GM21447 (cell line): ENCODE measurements at regions not wholly inside any gene's neighbourhood (a gene's known extent, or its start where the extent isn't known, plus 50 kb on each side); places are given as distances from the start of the nearest gene placed in this dataset.
A peak's percentile ranks its signal among the peaks of the same experiment; 100 is the strongest.
"Not testable (repeated sequence)": the region's sequence is repeated elsewhere in the genome, so short reads cannot be mapped to it uniquely, and the experiment has no call there.

Source experiments
- ATAC-seq: cut with Tn5 transposase; IDR thresholded peaks from one replicate; pipeline ENCODE4 v1.9.1; 2021; ENCODE audit not compliant: unreplicated experiment

DNA sequence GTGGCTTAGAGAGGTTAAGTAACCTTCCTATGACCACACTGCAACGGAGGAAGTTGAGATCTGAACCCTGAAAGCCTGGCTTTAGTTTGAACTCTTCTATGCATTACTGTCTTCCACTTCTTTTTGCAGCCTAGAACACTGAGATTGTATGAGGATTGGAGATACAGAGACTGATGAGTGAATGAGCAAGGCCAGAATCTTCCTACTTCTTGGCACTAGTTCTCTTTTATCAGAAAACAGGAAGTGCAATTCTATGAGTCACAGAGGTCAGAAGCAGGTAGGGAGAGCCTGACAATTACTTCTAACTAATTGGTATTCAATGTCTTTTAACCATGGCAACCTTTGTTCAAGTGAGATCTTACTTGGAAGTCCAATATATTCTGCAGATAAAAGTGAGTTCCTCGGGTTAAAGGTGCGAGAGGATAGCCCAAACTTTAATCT, 219.0 kb downstream of the SHQ1 start:
- ATAC-seq: peak; percentile 63

DNA sequence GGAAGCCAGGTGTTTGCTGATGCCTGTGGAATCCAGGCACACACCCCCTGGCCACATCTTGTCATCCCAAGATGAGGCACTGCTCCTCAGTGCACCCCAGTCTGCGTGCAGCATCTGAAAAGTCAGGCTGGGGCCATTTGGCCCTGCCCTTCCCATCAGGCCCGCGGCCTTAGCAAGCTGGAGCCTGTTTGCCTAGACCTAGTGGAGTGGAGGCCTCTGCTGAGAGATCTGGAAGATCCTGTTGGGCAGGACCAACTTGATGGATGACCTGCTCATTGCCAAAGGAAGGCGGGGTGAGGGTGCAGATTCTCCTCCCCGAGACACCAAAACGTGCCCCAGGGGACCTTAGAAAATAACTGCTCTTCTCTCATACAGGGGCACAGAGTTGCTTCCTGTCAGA, 220.2 kb downstream of the SHQ1 start:
- ATAC-seq: no peak

DNA sequence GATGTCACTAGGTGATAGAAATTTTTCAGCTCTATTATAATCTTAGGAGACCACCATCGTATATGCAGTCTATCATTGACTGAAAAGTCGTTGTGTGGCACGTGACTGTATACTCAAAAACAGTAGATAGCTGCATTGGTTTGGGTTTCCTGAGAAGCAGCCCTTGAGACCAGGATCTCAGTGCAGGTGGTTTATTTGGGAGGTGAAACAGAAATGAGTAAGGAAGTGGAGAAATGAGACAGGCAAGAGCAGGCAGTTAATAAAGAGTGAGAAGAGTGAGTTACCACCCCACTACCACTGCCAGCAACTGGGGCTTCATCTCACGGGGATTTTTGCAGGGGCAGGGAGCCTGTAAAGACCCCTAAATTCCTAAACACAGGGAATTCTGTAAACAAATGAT, 221.0 kb downstream of the SHQ1 start:
- no peak for ATAC-seq

DNA sequence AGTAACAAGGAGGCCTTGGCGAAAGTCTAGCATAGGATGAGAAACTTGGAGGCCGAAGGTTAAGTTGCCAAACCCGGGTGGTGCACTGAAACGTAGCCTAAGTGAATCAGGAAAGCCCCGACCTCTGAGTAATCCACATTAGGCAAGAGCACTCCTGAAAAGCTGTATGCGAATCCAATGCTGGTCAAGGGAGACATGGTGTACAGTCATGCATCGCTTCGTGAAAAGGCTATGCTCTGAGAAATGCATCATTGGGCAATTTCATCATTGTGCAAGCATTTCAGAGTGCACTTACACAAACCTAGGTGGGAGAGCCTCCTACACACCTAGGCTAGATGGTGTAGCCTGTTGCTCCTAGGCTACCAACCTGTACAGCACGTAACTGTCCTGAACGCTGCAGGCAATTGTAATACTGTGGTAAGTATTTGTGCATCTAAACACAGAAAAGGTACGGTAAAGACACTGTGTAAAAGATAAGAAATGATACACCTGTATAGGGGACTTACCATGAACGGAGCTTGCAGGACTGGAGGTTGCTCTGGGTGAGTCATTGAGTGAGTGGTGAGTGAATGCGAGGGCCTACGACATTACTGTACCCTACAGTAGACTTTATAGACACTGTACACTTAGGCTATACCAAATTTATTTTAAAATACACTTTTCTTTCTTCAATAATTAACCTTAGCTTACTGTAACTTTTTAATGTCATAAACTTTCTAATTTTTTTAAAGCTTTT, 222.5 kb downstream of the SHQ1 start:
- no peak for ATAC-seq

DNA sequence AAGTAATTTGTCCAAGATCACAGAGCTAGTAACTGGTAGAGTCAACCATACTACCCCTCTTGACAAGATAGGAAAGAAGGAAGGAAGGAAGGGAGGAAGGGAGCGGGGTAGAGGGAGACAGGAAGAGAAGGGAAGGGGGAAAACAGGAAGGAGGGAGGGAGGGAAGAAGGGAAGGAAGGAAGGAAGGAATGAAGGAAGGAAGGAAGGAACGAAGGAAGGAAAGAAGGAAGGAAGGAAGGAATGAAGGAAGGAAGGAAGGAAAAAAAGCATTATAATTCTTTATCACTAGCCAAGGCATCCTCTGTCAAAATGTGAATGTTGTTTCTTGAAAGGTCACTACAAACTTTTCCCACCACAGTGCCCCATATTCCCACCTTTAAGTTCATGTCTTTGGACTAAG, 223.6 kb downstream of the SHQ1 start:
- ATAC-seq: no peak

DNA sequence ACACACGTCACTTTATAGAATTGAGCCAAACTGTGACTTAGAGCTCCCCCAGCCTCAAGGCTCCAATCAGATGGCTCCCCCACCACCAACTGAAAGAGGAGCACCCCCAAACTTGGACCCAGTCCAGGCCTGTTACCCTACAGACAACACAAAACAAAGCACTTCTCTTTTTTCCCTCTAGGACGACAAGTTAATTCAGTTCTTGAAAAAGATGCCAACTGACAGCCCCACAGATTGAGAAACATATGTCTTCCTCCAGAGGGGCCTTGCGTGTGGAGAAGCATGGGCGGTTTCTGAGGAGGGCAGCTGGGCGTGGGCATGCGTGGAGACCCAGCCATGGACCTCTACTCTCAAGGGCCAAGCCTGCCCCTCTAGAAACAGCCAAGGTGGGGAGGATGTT, 229.5 kb downstream of the SHQ1 start:
- ATAC-seq: no peak

DNA sequence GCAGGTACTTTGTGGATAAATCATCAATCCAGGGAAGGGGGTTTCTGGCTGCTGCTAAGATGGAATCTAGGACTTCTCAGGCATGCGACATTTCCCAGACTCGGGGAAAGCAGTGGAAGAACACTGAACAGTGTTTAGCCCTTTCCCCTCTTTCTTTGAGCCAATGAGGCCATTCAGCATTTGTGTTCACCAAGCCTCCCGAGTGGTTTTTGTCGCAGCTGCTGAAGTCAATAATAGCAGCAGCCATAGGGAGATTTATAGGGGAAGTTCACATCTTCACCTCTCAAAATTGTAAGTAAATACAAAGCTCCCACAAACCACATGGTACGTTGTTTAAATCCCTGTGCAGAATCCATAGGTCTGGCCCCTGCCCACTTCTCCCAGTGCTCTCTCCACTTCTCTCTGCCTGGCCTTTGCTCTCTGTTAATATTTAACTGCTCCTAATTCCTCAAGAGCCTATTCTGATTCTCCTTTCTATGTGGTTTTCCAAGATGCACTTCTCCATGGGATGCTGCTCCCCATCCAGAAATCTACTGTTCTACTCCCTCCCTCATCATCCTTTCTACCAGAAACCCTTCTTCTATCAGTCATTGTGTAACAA, 230.7 kb downstream of the SHQ1 start:
- no peak for ATAC-seq

DNA sequence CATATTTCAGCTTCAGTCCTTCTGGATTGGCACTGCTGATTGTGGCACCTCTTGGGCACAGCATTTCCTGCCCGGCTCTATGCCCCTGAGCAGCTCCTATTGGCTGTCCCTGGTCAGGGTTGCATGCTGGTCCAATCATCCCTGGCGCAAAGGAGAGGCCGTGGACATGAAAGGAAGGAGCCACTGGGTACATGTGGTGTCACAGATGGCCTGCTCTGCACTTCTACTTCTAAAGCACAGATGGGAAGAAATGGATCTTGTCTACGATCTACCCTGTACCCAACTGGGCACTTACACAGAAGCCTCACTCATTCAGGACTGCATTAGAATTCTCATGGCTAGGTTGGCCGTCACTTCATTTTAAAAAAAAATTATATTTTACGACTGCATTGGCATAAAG, 232.5 kb downstream of the SHQ1 start:
- ATAC-seq: no peak

DNA sequence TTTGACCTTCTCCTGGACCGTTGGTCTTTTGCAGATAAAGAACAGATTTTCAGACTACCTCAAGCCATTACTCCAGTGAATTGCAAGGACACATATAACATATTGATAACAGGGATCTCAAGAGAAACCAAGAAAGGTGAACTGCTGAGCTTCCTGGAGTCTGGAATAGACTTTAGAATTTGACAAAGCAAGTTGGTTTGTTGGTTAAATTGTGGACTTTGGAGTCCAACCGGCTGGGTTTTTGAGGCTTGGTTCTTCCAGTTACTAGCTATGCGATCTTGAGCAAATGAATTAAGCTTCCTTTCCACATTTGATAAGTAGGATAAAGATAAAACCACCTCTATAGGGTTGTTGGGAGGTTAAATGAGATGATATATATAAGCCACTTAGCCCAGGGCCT, 233.1 kb downstream of the SHQ1 start:
- no peak for ATAC-seq

DNA sequence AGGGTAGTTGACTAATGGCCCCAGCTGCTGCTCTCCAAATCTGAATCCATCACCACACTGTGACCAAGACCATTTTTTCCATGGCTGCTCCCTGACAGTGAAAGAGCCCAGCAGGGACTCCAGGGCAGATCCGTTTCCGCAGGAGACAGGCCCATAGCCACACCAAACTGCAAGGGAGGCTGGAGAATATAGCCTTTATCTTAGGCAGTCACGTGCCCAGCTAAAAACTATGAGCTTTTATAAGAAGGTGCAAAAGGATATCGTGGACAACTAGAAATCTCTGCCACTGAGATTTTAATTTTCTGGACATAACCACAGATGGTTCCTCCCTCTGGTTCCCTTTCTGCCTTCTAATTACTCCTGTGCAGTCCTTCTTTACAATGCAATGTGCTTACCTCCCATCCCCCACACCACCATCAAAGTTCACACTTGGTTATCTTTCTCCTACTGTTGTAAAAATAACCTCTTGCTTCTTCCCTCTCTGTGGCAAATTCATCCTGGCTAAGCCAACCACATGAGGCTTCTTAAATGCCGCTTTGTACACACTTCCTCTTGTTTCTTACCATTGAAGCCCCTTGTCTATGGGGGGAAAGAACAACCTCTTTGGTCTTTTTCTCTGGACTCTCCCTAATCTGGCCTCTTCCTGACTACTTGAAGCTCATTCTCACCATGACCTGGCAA, 233.7 kb downstream of the SHQ1 start:
- ATAC-seq: no peak

DNA sequence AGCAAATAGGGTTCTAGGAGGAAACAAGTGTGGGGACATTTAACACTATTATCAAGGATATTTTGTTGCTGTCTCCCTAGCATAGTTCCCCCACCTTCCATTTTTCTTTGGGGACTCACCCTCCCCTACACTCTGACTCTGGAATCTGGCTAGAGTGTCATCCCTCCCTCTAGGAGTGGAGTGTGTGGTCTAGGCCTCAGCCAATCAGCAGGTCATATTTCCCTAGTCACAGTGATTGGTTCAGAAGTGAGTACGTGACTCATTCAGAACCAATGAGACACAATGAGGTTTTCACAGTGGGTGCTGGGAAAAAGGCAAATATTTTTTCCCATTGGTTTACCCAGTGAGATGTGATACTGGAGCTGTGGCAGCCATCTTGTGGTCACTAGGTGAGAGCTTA, 234.4 kb downstream of the SHQ1 start:
- no peak for ATAC-seq

DNA sequence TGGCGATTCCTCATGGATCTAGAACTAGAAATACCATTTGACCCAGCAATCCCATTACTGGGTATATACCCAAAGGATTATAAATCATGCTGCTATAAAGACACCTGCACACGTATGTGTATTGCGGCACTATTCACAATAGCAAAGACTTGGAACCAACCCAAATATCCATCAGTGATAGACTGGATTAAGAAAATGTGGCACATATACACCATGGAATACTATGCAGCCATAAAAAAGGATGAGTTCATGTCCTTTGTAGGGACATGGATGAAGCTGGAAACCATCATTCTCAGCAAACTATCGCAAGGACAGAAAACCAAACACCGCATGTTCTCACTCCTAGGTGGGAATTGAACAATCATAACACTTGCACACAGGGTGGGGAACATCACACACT, 239.1 kb downstream of the SHQ1 start:
- ATAC-seq: not testable (repeated sequence)

DNA sequence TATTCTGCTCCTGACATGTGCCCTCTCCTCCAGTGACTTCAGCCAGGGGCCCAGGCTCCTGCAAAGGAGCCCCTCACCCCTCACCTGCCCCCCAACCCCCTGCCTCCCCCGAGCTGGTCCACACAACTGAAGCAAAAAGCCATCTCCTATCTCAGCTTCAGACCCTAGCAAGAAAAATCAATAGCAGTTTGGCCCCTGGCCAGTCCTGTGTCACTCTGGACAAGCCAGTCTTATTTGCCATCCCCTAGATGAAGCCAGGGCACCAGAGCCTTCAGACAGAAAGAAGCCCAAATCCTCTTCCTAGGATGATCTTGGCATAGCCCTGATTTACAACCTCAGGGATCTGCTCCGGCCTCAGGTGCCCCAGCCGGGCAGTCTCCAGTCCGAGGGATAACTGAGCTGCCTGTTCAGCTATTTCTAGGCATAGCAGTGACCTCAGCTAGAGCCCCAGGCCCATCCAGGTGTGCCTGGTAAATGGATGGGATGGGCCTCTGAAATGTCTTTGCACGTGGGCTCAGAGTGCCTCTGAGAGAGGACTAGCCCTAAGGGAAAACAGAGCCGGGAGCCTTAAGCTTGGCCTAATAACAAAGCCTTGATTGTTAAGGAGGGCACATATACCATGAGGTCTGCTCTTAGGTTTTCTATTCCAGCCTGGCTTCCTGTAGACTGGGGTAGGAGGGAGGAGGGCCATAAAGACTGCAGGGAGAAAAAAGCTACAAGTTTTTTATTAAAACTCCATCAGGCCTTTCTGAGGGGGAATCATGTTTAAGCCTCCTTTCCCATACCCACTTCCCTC, 242.0 kb downstream of the SHQ1 start:
- no peak for ATAC-seq

DNA sequence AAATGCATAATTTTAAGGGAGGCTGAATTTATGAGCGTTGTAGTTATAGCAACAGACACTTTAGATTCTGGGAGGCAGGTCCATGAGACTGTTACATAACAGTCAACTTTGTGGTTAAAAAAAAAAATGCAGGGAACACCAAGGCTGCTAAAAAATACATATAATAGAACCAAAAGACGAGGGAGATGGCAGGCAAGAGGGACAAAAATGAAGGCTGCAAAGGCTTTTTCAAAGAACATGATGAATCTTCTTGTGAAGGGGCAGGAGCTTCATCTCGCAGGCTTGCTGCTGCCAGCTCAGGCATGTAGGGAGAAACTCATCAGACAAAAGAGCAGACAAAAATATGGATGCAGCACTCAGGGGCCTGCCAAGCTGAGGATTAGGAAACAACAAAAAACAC, 243.9 kb downstream of the SHQ1 start:
- ATAC-seq: no peak

DNA sequence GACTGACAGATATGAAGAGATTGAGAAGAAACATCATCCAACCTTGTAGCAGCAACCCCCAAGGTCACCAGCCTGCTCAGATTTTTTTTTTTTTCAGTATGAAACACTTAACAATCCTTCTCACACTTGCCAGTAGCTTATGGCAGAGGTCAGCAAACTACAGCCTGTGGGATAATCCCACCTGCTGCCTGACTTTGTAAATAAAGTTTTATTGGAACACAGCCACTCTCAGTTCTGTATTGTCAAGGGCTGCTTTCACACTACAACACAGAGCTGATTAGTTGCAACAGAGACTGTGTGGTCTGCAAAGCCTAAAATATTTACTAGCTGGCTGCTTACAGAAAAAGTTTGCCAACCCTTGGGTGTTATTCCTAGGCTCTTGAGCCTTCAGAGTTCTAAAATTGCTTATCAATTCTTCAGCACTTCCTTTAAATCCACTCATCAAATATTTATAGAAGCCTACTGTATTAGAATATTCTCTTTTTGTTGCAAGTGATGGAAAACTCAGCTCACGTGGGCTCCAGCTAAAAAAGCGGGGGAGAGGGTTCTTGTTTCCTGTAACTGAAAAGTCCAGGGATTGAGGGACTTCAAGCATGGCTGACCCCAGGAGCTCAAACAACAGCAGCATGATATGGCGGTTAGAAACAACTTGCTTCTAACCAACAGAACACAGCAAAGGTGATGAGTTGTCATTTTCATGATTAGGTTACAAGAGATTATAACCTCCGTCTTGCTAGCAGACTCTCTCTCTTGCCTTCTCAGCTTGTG, 246.1 kb downstream of the SHQ1 start:
- no peak for ATAC-seq

DNA sequence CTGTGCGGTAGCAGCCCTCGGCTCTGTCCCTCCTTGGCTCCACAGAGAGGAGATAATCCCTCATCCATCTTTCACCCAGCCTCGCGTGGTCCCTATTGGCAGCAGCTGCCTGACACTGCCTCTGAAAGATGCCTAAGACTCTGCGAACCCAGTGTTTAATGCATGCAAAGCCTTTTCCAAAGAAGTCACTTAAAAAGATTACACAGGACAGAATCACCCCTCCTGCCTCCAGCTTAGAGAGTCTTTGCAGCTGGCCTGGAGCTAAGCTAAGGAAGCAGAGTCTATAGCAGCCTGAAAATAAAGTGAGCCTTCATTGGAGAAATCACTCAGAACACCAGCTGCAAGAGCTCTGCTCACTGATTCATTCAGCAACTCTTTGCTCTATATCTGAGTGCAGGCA, 247.2 kb downstream of the SHQ1 start:
- no peak for ATAC-seq

DNA sequence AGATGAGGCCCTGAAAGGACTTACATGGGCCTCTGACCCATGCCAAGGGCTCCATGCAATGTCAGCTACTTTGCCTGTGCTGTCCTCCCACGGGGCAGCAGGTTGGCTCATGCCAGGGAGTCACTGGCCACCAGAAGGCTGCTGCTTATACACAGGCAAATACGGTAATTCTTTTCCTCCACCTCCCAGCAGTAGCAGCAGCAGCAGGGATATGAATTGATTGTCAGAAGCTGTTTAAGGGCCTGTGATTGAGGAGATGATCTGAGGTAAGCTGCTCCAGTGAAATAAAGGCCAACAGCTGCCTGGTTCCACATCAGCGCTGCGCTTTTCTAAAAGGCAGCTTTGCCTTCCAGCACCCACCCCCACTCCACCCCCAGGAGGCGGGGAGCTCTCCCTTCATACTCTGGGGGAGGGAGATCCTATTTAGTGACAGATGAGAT, 250.5 kb downstream of the SHQ1 start:
- no peak for ATAC-seq

DNA sequence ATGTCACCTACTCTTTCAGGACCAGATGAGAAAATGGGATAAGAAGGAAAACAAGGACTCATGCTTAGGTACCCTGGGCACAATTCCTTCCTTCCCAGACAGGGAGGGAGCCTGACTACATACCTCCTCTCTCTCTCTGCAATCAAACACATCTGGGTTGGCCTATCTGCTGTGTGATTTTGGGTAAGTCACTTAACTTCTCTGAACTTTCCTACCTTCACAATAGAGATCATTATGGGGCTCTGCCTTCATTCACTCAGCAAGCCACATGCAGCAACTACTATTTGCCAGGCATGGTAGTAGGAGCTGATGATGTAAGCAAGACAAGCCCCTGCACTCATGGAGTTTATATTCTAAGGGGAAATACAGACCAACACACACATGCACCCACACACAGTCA, 251.2 kb downstream of the SHQ1 start:
- ATAC-seq: no peak

DNA sequence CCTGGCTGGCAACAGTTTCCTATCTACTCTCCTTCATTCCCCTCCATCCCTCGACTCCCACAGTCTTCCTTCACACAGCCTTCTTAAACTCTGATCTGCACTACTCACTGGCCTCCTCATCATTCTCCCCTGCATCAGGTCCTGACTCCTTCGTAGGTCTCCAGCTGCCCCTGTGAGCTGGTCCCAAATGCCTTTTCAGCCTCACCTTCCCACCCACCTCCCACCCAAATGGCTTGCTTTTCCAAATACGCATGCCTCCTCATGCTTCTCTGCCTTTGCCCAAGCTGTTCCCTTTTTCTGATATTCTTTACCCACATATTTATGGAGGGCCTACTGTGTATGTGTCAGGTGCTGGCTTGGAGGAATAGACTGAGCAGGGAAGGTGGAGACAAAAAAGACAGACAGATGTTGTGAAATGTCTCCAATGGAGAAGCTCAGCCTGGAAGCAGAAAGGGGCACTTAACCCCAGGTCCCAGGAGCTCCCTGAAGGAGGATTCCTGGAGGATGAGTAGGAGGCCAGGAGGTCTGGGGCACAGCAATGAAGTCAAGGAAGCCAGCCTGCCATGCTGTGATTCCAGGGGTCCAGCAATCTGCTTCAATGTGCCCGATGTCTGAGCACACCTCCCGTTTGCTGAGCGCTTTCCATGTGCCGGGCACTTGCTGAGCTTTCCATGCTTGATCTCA, 252.2 kb downstream of the SHQ1 start:
- ATAC-seq: no peak

DNA sequence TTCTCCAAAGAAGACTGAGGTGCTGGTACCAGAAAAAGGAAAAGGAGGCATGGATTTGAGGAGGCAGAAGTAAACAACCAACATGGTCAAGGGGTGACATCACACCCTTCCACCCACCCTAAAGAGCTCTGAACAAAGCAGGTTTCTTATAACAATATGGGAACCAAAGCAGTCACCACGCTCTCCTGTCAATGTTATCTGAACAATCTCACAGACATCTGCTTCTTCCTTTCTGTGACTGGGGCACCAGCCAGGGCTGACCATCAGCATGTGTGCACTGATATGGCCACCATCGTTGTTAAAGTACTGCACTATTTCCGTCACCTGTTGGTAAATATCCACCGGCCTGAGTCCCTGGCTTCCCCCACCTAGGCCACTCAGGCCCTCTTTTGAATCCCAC, 252.9 kb downstream of the SHQ1 start:
- ATAC-seq: no peak
